Endodermal cell (in vitro differentiated cells): ENCODE measurements at regions not wholly inside any gene's neighbourhood (a gene's known extent, or its start where the extent isn't known, plus 50 kb on each side); places are given as distances from the start of the nearest gene placed in this dataset.

Source experiments
- DNase-seq: peaks from one replicate; pipeline ENCODE4 v3.0.0-alpha.2; 2017
- H3K27ac ChIP-seq: 2 replicates; pipeline ENCODE4 v1.5.1; 2013; ENCODE audit warnings: mild to moderate bottlenecking, low read depth, low read length, moderate library complexity
- H3K27me3 ChIP-seq: 2 replicates; pipeline ENCODE4 v1.6.1; 2013; ENCODE audit warnings: mild to moderate bottlenecking, low read length, moderate library complexity; ENCODE audit not compliant: insufficient read depth, control insufficient read depth, poor library complexity, severe bottlenecking
- H3K36me3 ChIP-seq: 2 replicates; pipeline ENCODE4 v1.7.0; 2013; ENCODE audit warnings: mild to moderate bottlenecking, low read length, moderate library complexity; ENCODE audit not compliant: control insufficient read depth, insufficient read depth
- H3K4me1 ChIP-seq: one replicate; pipeline ENCODE4 v1.7.0; 2013; ENCODE audit warnings: low read length; ENCODE audit not compliant: control insufficient read depth, insufficient read depth
- H3K4me3 ChIP-seq: 2 replicates; pipeline ENCODE4 v1.5.1; 2013; ENCODE audit warnings: mild to moderate bottlenecking, low read length, moderate library complexity
- H3K9ac ChIP-seq: 2 replicates; pipeline ENCODE4 v1.6.1; 2013; ENCODE audit warnings: mild to moderate bottlenecking, low read length, moderate library complexity; ENCODE audit not compliant: poor library complexity, severe bottlenecking; ENCODE audit errors: extremely low read depth
- H3K9me3 ChIP-seq: 2 replicates; pipeline ENCODE4 v1.6.1; 2013; ENCODE audit warnings: mild to moderate bottlenecking, low read length, moderate library complexity; ENCODE audit not compliant: control insufficient read depth
- H3K27ac Mint-ChIP-seq: 2 replicates; pipeline ENCODE4 v1.8.0; 2020; ENCODE audit warnings: mixed read lengths
- H3K27me3 Mint-ChIP-seq: 2 replicates; pipeline ENCODE4 v1.8.0; 2021; ENCODE audit warnings: mild to moderate bottlenecking, mixed read lengths; ENCODE audit not compliant: insufficient read depth
- H3K36me3 Mint-ChIP-seq: 2 replicates; pipeline ENCODE4 v1.8.0; 2020; ENCODE audit warnings: low read depth, mixed read lengths
- H3K4me1 Mint-ChIP-seq: 2 replicates; pipeline ENCODE4 v1.8.0; 2020; ENCODE audit warnings: mixed read lengths
- H3K4me3 Mint-ChIP-seq: 2 replicates; pipeline ENCODE4 v1.8.0; 2020; ENCODE audit warnings: mild to moderate bottlenecking, moderate library complexity, mixed read lengths
- H3K9me3 Mint-ChIP-seq: 2 replicates; pipeline ENCODE4 v1.8.0; 2020; ENCODE audit warnings: mild to moderate bottlenecking, mixed read lengths
- WGBS, 2 experiments: methylation state at CpG; one replicate each; pipeline versions ENCODE4 v1.1.5 to v1.1.7; 2013; ENCODE audit warnings: missing lambda C conversion rate in 2 of 2, mixed read lengths in 1 of 2; ENCODE audit not compliant: insufficient coverage in 1 of 2, insufficient read length in 1 of 2; 5-methylcytosine and 5-hydroxymethylcytosine counted together
- TF ChIP-seq, protein P1 (sequence below): fragments of 200-600 bp; sonication (generic); conservative IDR thresholded peaks from 2 replicates; pipeline ENCODE4 v1.5.0; 2021; ENCODE audit warnings: antibody characterized with exemption, mild to moderate bottlenecking

DNA sequence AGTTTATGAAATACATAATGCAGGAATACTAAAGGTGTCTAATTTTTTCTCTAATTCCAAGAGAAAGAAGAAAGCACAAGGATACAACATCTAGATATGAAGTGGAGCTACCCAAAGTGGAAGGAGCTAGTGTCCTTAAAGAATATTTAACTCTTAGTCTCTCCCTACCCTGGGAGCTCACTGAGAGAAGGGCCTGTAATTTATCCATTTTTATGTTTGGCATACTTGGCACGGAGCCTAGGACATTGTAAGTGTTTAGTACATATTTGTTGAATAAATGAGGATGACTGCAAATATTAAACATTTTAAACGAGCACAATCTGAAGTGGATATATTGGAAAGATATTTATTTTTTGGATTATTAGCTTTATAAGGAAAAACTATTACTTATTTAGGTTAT is 674.8 kb downstream of the IQCM start:
- H3K36me3 ChIP-seq: no peaks in the 10 kb centered on the region
- no peaks in the 10 kb centered on the region for H3K4me1 ChIP-seq
- H3K9me3 ChIP-seq: no peaks in the 10 kb centered on the region
- Mint-ChIP-seq H3K27ac (no peak overlapping the region), H3K36me3 (no peaks in the 10 kb centered on the region), H3K4me3 (no peak overlapping the region), H3K9me3 (no peaks in the 10 kb centered on the region), H3K27me3 (no peaks in the 10 kb centered on the region), H3K4me1 (peaks cover 8% of the 10 kb centered on the region)
- TF ChIP-seq, protein P1, sequence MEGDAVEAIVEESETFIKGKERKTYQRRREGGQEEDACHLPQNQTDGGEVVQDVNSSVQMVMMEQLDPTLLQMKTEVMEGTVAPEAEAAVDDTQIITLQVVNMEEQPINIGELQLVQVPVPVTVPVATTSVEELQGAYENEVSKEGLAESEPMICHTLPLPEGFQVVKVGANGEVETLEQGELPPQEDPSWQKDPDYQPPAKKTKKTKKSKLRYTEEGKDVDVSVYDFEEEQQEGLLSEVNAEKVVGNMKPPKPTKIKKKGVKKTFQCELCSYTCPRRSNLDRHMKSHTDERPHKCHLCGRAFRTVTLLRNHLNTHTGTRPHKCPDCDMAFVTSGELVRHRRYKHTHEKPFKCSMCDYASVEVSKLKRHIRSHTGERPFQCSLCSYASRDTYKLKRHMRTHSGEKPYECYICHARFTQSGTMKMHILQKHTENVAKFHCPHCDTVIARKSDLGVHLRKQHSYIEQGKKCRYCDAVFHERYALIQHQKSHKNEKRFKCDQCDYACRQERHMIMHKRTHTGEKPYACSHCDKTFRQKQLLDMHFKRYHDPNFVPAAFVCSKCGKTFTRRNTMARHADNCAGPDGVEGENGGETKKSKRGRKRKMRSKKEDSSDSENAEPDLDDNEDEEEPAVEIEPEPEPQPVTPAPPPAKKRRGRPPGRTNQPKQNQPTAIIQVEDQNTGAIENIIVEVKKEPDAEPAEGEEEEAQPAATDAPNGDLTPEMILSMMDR: no peak
- no peak overlapping the region for H3K4me3 ChIP-seq
- WGBS, 2 experiments: 86 to 92% methylated on average over 2 of the region's 2 CpGs
- DNase-seq: no peak
- H3K27ac ChIP-seq: no peak overlapping the region
- H3K9ac ChIP-seq: no peak overlapping the region
- no peaks in the 10 kb centered on the region for H3K27me3 ChIP-seq

DNA sequence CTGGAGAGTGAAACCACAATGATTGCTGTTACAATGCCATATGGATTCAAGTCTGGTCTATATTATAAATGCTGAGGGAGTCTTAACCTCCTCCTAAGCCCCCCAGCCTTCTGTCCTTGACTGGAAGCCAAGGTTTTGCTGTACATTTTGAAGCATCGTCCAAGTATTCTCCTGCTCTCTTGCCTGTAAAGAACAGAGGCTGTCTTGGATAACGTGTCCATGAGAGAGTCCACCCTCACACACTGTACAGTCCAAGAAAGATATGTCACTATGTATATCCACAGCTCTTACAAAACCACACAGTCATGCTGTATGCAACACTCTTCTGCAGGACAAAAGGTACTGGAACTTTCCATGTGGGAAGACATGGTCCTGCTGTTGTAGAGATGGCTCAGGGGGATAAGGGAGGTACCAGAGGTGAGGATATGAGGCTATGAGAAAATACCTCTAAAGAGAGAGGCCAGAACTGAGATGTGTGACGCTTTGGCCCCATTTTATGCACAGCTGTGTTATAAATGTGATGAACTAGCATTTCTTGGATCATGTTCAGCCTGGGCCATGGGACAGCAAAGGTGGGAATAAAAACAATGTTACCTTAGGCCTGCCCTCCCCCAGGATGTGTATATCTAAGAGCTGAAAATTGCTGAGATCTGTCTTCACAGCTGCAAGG is 678.6 kb downstream of the IQCM start:
- Histone ChIP-seq H3K4me3 (no peak overlapping the region), H3K9ac (no peak overlapping the region), H3K9me3 (no peaks in the 10 kb centered on the region), H3K4me1 (no peaks in the 10 kb centered on the region), H3K36me3 (no peaks in the 10 kb centered on the region), H3K27ac (no peak overlapping the region), H3K27me3 (no peaks in the 10 kb centered on the region)
- DNase-seq: no peak
- TF ChIP-seq, protein P1: no peak
- H3K4me3 Mint-ChIP-seq: no peak overlapping the region
- no peaks in the 10 kb centered on the region for H3K36me3 Mint-ChIP-seq
- no peaks in the 10 kb centered on the region for H3K27me3 Mint-ChIP-seq
- H3K4me1 Mint-ChIP-seq: peaks cover 10% of the 10 kb centered on the region
- no peaks in the 10 kb centered on the region for H3K9me3 Mint-ChIP-seq
- H3K27ac Mint-ChIP-seq: no peak overlapping the region
- 92 to 93% methylated on average over 2 to 3 of the region's 3 CpGs for WGBS, 2 experiments

- no peak overlapping the region for H3K27ac ChIP-seq
- peaks cover 2% of the 10 kb centered on the region for H3K9me3 Mint-ChIP-seq
- H3K4me1 ChIP-seq: no peaks in the 10 kb centered on the region
- H3K4me3 Mint-ChIP-seq: no peak overlapping the region
- no peaks in the 10 kb centered on the region for H3K36me3 Mint-ChIP-seq
- DNase-seq: no peak
- no peaks in the 10 kb centered on the region for H3K9me3 ChIP-seq
- WGBS, 2 experiments: 90 to 92% methylated on average over 2 to 4 of the region's 4 CpGs
- no peak overlapping the region for H3K9ac ChIP-seq
- H3K27me3 ChIP-seq: no peaks in the 10 kb centered on the region
- TF ChIP-seq, protein P1: no peak
- no peak overlapping the region for H3K27ac Mint-ChIP-seq
- H3K4me3 ChIP-seq: no peak overlapping the region
- peaks cover 8% of the 10 kb centered on the region for H3K4me1 Mint-ChIP-seq
- no peaks in the 10 kb centered on the region for H3K27me3 Mint-ChIP-seq
- H3K36me3 ChIP-seq: no peaks in the 10 kb centered on the region
Measured at GRCh38 chr4:149135062-149135461, 680.6 kb downstream of the IQCM start.
